ENCODE measurements at regions not wholly inside any gene's neighbourhood (a gene's known extent, or its start where the extent isn't known, plus 50 kb on each side); places are given as distances from the start of the nearest gene placed in this dataset.

GRCh38 chr18:27769152-27769551 is 407.8 kb downstream of the CDH2 start:
- TF ChIP-seq CTCF (conservative IDR thresholded peaks at IDR 0.05; ENCODE audit: low read depth, low read length) (no peak), RCOR1 (IDR thresholded peaks at IDR 0.05; ENCODE audit: insufficient replicate concordance, low read length) (no peak), RFX5 (IDR thresholded peaks at IDR 0.05; ENCODE audit: low read depth, low read length) (no peak), MXI1 (IDR thresholded peaks at IDR 0.05; ENCODE audit: borderline replicate concordance, low read depth, low read length) (no peak), USF2 (IDR thresholded peaks at IDR 0.05; ENCODE audit: low read depth, low read length) (no peak), POLR2A (IDR thresholded peaks at IDR 0.05; ENCODE audit: low read depth, low read length) (no peak), RAD21 (IDR thresholded peaks at IDR 0.05; ENCODE audit: low read length) (no peak), BHLHE40 (IDR thresholded peaks at IDR 0.05; ENCODE audit: low read depth, low read length) (no peak)
